Ishikawa (cell line): ENCODE measurements at regions not wholly inside any gene's neighbourhood (a gene's known extent, or its start where the extent isn't known, plus 50 kb on each side); places are given as distances from the start of the nearest gene placed in this dataset.

ENCODE experiments used
- CEBPB ChIP-seq: IDR thresholded peaks from 2 replicates; pipeline ENCODE4 v1.6.1; 2012
- EGR1 ChIP-seq: IDR thresholded peaks from 2 replicates; pipeline ENCODE4 v1.6.1; 2012
- EP300 ChIP-seq: IDR thresholded peaks from 2 replicates; pipeline ENCODE4 v1.6.1; 2012; ENCODE audit warnings: borderline replicate concordance
- RAD21 ChIP-seq: IDR thresholded peaks from 2 replicates; pipeline ENCODE4 v1.6.1; 2012; ENCODE audit warnings: low read depth
- YY1 ChIP-seq: IDR thresholded peaks from 2 replicates; pipeline ENCODE4 v1.6.1; 2012; ENCODE audit warnings: low read depth

DNA sequence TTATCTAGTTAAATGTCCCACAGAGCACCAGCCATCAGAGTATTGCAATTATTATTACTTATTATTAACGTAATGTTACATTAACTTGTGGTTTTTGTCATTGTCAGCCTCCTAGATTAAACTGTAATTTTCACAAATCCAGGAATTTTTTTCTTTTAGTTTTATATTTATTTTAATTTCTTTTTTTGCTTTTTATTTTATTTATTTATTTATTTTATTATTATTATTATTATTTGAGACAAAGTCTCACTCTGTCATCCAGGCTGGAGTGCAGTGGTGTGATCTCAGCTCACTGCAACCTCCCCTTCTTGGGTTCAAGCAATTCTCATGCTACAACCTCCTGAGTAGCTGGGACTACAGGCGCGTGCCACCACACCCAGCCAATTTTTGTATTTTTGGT is 202.9 kb upstream of the LUZP2 start:
- TF ChIP-seq RAD21, result no peak
- no peak for TF ChIP-seq EP300
- TF ChIP-seq EGR1, result no peak
- TF ChIP-seq YY1, result no peak
- TF ChIP-seq CEBPB, result no peak
